IPS-NIHi7 (cell line): ENCODE measurements at regions not wholly inside any gene's neighbourhood (a gene's known extent, or its start where the extent isn't known, plus 50 kb on each side); places are given as distances from the start of the nearest gene placed in this dataset.
"Not testable (repeated sequence)": the region's sequence is repeated elsewhere in the genome, so short reads cannot be mapped to it uniquely, and the experiment has no call there.

Experiments used
- DNase-seq: peaks from one replicate; pipeline ENCODE4 v3.0.0; 2012; ENCODE audit warnings: mixed read lengths; ENCODE audit errors: extremely low spot score

DNA sequence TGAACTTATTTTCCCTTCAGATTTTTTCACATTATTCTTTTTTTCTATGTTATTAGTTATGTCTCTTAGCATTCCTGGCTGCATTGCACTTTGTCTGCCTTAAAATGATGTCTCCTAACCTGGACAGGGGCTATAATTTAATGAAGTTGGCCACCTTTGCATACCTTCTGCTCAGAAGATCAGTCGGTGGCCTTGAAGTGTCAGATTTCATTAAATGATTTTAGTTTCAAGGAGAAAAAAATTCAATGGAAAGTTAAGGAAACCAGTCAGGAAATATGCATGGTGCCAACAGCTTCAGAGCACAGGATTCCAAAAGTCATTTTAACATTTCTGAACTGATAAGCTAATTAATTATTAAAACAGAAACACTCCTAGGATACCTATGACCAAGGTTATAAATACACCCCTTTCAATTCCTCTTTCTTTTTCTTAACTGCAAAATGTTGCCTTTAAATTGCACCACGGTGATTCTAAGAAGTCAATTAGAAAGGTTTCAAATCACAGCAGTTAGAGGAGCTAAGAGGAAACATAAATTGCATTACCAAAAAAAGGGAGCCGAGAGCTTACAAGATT is 533.4 kb downstream of the KCNJ2 start:
- DNase-seq, result no peak

DNA sequence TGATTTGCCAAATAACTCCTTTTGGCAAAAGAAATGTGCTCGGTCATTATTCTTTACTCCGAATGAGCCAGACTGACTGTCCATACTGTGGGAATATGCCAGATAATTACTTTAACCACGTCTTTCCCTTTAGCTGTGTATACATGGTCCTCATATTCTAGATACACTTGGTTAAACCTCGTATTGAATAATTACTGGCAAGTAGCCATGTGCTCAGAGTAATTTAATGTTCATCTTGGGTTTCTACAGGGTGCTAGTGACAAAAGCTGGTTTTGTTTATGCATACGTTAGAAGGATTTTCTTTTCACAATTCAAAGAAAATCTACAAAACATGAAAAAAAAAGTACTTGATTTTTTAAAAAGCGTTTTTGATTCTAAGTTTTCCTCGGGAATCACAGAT is 540.3 kb downstream of the KCNJ2 start:
- no peak for DNase-seq

DNA sequence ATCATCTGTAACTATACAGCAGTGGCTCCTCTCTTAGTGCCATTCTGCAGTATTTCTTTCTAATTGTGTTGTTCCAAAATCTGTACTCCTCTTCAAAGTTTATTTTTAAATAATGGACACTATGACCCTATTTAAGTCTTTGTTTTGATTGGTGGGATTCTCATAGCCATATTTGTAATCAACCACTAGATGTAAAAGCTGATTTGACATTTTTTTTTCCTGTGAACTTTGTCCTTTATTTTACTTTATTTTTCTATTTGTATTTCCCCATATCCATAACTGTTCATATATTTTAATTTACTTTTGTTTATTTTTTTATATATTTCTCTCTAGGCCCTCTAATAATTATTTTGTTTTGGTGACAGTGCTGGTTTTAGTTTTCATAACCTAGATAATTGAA is 544.4 kb downstream of the KCNJ2 start:
- DNase-seq, result no peak

DNA sequence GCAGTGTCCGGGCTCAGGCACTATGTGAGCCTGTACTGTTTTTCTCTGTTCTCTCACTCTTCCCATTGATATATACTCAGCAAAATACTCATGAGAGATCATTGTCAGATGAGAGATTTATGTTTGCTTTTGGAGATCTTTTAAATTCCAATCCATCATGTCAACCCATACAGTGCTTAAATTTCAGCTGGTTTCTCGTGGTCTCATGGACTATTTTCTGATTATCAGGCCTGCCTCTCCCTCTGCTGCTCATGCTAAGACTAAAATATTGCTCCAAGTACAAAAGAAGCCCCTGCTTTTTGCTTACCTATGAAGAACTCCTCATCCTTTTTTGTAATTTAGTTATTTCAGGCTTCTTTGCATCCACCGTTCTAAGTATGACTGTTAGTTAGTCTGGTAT is 547.2 kb downstream of the KCNJ2 start:
- no peak for DNase-seq

DNA sequence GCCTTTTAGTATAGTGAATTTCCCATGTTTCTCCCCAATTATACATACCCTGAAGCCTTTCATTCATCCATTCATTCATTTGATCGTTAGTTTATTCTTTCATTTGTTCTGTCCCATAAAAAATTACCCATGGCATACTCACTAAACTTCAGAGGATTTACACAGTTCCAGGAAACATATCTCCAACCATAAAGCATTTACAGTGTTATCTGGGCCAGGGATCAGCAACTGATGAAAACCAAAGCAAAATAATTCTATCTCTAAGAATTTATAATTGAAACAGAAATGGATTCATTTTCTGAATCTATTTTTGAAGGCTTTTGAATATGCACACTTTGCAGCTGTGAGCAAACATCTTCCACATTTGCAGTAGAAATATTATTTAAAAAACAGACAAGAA is 547.7 kb downstream of the KCNJ2 start:
- DNase-seq, result no peak

DNA sequence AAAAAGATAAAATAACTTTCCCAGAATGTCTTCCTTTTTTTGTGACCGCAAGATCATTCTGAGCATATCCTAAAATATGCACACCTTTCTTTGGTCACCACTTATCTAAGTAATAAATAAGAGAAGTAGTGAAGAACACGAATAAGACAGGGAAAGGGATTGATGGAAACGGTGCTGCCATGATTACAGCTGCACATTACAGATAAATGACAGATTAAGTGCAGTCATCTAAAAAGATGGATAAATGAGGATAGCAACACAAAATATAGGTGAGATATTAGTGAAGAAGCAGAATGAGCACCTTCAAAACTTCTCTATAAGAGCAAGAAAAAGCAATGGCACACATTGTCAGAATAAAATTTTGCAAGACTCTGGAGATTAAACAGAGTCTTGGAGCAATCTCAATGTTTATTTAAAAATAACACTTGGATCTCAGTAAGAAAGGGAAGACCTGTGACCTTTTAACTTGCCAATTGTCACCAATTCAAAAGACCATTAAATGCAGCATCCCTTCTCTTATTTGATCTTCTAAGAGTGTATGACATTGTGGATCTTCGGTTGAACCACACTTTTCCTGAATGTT is 567.1 kb downstream of the KCNJ2 start:
- DNase-seq, result no peak

DNA sequence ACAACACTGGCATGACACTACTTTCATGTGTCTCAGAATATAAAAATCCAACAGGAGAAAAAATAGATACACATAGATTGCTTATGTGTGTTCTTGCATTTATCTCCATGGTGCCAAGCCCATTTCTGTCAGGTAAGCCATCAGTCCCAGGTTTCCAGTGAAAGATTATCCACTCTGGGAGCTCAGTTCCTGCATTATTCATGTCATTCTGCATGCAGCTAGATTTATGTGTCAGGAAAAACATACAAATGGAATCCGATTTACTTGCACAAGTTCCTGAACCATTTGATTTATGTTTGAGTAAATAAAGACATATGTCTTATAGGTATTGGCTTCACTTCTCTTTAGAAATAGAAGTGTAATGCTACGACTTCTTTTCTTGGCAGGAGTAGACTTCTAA is 569.7 kb downstream of the KCNJ2 start:
- no peak for DNase-seq

DNA sequence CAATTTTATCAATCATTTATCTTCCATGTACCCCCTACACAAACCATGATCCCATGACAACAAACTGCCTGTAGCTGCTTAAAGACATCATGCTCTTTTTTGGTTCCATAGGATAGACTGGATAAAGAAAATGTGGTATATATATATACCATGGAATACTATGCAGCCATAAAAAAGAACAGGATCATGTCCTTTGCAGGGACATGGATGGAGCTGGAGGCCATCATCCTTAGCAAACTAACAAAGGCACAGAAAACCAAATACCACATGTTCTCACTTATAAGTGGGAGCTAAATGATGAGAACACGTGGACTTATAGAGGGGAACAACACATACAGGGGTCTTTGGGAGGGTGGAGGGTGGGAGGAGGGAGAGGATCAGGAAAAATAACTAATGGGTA is 577.2 kb downstream of the KCNJ2 start:
- DNase-seq, result not testable (repeated sequence)

DNA sequence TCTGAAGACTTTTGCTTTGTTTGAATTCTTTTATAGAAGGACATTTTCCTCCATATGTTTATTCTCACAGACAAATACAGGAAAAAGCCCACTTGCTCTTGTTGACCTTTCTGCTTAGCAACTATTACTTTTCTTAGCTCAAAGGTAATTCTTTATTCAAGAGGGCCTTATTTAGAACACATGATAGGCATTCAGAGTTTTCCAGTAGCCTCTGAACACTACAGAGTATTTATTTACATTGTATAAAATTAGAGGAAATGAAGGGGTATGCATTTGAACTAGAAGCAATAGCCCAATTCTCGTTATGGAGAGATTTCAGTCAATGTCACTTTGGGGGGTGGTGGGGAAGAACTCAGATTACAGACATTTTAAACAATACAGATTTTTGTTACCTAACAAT is 581.7 kb downstream of the KCNJ2 start:
- DNase-seq, result no peak

DNA sequence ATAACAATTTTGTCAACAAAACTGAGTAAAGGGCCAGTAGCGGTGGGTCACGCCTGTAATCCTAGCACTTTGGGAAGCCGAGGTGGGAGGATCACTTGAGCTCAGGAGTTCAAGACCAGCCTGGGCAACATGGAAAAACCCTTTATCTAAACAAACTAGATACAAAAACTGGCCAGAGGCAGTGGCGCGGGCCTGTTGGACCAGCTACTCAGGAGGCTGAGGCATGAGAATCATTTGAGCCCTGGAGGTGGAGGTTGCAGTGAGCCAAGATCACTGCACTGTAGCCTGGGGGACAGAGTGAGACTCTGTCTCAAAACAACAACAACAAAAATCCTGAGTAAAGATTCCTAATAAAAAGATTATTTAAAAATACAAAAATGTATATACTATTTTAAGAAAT is 583.1 kb downstream of the KCNJ2 start:
- DNase-seq, result not testable (repeated sequence)

DNA sequence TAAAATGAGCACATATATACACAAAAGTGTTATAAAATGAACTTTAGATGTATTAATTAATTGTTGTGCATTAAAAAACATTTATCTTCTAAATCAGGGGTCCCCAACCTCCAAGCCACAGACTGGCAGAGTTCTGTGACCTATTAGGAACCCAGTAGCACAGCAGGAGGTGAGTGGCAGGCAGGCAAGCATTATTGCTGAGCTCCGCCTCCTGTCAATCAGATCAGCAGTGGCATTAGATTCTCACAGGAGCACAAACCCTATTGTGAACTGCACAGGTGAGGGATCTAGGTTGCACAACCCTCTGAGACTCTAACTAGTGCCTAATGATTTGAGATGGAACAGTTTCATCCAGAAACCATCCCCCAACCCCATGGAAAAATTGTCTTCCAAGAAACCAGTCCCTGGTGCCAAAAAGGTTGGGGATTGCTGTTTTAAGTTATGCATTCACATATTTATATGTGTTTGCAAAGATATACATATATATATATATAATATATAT is 583.7 kb downstream of the KCNJ2 start:
- no peak for DNase-seq

DNA sequence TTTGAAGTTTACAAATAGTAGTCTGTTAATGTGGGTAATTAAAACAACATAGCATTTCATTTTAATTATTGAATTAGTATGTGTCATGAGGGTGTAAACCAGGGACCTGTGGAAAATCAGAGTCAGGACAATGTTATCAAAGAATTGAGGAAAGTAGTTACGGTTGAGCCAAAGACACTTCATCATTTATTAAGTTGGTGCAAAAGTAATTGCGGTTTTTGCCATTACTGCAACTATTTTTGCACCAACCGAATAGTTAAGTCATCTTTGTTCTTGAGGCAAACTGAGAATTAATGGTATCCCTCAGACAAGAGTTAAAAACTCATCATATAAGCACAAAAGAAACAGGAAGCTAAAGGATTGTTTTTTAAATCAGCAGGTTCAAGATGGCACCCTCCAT is 593.7 kb downstream of the KCNJ2 start:
- no peak for DNase-seq

DNA sequence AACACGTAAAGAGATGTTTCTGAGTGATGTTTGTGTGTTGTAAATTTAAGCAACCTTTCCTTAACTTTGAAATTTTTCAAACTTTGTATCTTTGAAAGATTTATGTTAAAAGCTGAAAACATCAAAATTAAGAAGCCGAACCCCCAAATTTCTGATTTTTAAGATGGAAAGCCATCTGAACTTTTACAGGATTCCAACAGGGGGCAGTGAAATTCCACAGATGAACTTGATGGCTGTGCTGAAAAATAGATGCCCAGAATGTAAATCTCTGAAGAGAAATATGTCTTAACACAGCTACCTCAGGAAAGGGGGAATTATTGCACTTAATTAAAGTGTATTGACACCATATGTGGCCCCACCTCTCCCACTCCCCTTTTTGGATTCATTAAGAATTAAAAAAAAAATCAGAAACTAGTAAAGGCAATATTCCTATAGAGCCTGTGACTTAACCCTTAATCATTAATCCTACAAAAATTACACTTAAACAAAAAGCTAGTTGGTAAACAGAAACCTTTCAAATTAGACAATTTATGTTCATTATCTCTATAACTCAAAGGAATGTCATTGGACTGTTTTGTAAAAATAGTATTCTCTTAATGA is 597.9 kb downstream of the KCNJ2 start:
- peak; percentile 16 for DNase-seq

DNA sequence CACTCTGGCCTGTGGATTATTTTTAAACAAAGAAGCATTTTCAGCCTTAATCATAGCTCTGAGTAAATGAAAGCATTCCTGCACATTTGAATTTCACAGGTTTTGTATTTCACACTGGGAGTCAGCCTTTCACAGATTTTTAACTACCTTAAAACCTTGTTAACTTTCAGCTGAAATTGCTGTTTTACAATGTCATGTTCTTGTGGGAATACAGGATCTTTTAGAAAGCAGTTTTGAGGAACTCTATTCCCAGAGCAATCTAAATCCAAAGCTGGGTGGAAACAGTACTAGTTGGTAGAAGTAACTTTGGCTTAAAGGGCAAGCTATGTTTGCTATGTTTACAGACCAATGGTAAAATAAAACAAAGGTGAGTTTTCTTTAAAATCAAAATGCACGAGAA is 600.6 kb downstream of the KCNJ2 start:
- DNase-seq, result no peak

DNA sequence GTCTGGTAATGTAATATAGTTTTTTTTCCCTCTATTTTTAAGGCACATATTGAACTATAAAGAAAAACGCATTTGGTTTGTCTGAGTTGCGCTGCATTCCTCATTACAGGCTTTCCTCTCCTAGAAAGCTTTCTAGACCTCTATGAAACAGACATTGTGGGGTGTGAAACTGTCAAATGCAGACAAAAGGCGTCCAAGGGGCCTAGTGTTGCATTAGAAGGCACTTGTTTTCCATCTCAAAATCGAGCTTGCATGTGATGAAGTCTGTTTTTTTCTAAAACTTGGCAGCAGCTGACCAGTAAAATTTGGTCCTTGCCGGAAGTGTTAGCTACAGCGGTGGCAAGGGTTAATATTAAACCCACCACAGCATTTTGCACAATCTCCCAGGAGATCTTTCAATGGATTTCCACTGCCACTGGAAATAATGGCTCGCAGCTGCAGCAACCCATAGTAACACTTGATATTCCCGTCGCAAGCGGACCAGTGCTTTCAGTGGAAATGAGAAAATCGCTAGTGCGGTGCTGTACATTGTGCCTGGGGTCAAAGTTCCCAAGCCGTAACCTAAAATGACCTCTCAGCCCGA is 602.6 kb downstream of the KCNJ2 start:
- DNase-seq, result no peak

DNA sequence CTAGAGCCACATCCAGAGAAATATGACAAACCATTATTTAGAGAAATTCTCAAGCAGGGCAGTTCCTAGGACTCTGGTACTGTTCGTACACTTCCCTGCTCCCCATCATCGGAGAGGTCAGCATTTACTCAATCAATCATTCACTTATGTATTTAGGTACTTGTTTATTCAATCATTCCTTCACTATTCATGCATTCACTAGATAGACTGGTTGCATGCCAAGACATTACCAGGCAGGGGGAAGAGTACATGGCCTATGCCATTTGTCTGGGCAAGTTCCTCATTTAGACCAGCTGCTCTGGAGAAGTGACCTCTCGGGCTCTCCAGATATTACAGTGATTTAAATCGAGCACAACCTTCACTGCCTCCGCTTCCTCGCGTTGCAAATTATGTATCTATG is 603.4 kb downstream of the KCNJ2 start:
- no peak for DNase-seq

DNA sequence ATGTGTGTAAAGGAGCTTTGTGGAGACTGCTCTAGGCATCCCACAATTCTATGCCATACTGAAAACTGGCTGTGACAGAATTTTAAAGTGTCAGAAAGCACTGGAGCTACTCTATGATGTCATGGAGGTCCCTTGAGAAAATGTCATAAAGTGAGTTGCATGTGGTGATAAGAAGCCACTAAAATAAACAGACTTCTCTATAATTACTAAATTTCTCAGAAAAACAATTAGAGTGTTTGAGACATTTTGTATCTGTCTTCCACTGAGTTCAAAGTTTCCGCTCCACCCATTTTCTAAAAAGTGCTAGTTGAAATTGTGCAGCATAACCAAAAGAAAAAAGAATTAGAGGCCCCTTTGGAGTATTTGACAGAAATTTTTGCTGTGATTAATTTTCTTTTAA is 603.9 kb downstream of the KCNJ2 start:
- no peak for DNase-seq

DNA sequence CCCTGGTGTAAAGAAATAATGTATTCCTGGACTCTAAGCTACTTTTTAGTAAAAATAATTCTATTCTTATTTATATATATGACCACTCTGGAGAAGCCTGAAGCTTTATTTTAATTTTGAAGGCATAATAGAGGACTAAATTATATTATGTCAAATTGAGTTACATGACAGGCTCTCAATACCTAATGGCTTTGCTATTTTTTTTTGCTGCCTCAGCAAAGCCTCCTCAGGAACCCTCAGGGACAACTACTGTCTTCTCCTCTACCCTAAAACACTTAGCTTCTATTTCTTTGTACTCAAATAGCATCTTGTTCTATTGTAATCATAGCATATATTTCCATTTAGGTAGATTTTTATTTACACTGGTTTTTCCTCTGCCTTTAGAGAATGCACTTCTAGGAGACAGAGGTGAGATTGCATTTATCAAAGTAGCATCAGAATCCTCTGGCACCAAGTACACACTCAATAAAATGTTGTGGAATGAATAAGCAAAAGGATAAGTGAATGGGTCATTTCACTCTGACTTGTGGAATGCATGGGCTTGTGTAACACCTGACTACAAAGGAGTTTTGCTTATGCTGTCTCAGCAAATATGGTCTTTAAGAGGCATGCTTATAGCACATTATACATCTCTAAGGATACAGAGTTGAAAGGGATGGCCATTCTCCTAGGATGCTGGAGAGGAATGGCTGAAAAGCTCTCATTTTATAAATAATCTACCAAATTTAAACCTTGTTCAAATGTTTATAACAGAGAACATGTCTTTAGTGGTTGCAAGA is 605.2 kb downstream of the KCNJ2 start:
- no peak for DNase-seq

DNA sequence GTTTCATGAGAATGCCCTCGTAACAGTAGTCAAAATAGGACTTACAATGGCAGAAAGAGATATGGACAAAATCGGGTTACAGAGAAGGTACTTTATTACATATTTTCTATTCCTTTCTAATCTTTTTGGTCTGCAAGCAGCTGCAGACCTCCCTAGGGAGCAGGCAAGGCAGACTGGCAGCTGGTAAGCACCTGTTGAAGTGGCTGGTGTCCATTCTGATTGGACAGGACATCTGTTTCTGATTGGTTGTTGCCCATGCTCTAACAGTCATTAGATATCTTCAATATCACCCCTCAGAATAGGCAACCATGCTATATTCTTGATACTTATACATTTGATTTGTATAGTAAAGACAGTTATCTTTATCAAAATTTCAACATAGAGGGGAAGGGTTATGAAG is 606.3 kb downstream of the KCNJ2 start:
- DNase-seq, result no peak

DNA sequence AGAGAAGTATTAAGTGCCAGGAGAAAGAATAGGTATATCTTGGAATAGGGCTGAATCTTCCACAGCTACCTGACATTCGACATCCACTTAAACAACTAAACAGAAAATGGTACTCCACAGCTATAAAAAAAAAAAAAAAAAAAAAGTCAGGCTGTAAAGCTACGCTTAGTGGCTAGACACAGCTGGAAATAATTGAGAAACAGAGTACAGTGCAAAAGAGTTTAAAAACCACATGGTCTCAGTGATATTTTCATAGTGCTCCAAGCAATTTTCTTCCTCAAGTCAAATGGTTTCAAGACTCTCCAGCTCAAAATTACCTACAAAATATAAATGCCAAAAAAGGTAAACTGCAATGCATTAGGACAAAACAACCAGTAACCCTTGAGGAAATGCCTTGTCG is 607.1 kb downstream of the KCNJ2 start:
- DNase-seq, result no peak

DNA sequence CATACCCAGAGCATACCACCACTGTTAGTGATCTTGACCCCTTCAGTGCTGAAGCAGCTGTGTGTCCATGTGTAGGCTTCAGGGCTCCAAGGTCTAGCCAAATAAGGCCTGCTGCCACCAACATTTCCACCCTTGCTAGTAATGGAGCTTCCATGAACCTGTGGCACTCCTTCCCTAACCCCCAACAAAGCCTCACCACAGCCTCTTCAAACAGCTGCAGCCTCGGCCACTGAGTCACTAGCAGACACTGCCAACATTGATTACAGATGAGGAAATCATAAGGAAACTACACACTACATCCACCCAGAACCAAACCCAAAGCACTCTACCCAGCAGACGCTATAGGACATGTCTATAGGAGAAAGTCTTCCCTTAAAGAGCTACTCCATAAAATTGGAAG is 610.7 kb downstream of the KCNJ2 start:
- no peak for DNase-seq

DNA sequence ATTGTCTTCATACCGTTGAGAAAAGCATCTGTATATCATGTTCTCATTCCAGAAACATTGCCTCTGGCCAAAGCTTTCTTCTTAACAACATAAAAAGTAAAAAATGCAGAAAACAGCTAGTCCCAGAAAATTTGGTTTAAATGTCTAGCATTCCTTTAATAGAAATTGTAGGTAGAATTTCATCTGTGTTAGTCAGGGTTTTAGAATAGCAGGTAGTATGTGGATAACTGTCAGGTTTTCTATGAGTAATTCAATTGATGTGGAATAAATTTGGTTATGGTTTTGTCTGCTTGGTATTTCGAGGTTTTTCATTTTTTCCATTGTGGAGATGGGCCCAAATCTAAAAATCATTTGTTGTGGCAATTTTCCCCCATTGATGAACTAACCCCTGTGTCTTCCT is 616.7 kb downstream of the KCNJ2 start:
- DNase-seq, result no peak
